ENCODE measurements at regions not wholly inside any gene's neighbourhood (a gene's known extent, or its start where the extent isn't known, plus 50 kb on each side); places are given as distances from the start of the nearest gene placed in this dataset.

DNA sequence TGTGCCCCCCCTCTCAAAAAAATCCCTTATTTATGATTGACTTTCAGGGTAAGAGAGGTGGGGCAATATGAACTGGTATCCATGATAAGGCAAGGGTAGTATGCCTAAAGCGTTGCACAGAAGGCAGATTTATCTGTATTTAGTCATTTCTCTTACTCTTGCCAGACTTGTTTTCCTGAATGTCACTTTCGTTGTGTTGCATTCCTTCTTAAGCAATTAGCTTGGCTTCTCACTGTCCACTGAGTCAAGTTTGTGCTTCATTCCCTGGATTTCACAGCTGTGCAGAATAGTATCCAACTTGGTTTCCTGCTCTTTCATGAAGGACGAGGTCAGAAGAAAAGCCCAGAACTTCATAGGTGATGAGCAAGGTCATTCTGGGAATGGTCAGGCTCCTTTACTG lies 301.5 kb upstream of the ACTBL2 start:
- Mint-ChIP-seq H3K4me1 (ENCODE audit: low read depth, unreplicated experiment) (no peaks in the 10 kb centered on the region), H3K9me3 (ENCODE audit: unreplicated experiment) (no peaks in the 10 kb centered on the region), H3K4me3 (ENCODE audit: unreplicated experiment) (no peak overlapping the region), H3K27me3 (ENCODE audit: unreplicated experiment) (no peaks in the 10 kb centered on the region), H3K36me3 (ENCODE audit: unreplicated experiment) (no peaks in the 10 kb centered on the region), H3K27ac (ENCODE audit: unreplicated experiment) (no peak overlapping the region)
- TF ChIP-seq, protein P1, sequence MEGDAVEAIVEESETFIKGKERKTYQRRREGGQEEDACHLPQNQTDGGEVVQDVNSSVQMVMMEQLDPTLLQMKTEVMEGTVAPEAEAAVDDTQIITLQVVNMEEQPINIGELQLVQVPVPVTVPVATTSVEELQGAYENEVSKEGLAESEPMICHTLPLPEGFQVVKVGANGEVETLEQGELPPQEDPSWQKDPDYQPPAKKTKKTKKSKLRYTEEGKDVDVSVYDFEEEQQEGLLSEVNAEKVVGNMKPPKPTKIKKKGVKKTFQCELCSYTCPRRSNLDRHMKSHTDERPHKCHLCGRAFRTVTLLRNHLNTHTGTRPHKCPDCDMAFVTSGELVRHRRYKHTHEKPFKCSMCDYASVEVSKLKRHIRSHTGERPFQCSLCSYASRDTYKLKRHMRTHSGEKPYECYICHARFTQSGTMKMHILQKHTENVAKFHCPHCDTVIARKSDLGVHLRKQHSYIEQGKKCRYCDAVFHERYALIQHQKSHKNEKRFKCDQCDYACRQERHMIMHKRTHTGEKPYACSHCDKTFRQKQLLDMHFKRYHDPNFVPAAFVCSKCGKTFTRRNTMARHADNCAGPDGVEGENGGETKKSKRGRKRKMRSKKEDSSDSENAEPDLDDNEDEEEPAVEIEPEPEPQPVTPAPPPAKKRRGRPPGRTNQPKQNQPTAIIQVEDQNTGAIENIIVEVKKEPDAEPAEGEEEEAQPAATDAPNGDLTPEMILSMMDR (IDR thresholded peaks at IDR 0.05; ENCODE audit: partially characterized antibody, unreplicated experiment) = no peak
- DNase-seq = no peak

DNA sequence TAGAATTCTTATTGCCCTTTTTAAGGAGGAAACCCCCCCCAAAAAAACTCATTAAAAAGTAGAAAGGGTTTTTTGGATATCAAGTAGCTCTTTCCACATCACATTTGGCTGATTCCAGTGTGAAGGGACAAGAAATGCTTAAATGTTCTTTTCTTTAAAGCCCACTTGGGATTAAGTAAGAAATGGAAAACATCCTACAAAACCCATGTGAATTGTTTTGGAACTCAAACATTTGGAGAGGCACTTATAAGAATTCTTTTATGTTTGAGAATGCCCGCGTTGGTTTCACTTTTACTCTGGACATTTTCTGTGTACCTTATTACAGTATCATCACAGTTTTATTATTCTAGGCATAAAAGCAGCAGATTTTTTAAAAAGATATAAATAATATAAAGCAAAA lies 301.1 kb upstream of the ACTBL2 start:
- Mint-ChIP-seq H3K27me3 (ENCODE audit: unreplicated experiment) (no peaks in the 10 kb centered on the region), H3K4me3 (ENCODE audit: unreplicated experiment) (no peak overlapping the region)

DNA sequence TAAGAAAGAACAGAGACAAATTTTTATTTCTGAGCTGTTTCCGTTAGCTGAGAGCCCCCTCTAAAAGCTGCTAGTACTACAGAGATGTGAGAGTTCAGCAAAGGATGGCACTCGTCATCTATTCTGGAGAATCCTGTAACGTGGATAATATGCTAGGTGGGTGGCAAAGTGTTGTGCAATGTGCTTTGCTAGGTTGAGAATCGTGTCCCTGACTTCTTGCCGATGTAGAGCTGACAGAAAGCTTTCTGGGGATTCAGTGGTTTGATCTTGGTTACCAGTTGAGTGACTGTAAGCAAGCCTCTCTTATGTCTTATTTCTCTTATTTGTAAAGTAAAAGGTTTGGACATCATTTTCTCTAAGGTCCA lies 298.3 kb upstream of the ACTBL2 start:
- H3K27ac Mint-ChIP-seq (ENCODE audit: unreplicated experiment) = no peak overlapping the region
- no peaks in the 10 kb centered on the region for H3K9me3 Mint-ChIP-seq (ENCODE audit: unreplicated experiment)
- no peak for DNase-seq
- TF ChIP-seq, protein P1 (IDR thresholded peaks at IDR 0.05; ENCODE audit: partially characterized antibody, unreplicated experiment) = no peak
- H3K4me3 Mint-ChIP-seq (ENCODE audit: unreplicated experiment) = no peak overlapping the region
- no peaks in the 10 kb centered on the region for H3K36me3 Mint-ChIP-seq (ENCODE audit: unreplicated experiment)
- no peaks in the 10 kb centered on the region for H3K27me3 Mint-ChIP-seq (ENCODE audit: unreplicated experiment)
- no peaks in the 10 kb centered on the region for H3K4me1 Mint-ChIP-seq (ENCODE audit: low read depth, unreplicated experiment)

More for the DNA sequence above, 301.1 kb upstream of the ACTBL2 start:
- Mint-ChIP-seq H3K9me3 (ENCODE audit: unreplicated experiment) (no peaks in the 10 kb centered on the region), H3K27ac (ENCODE audit: unreplicated experiment) (no peak overlapping the region), H3K4me1 (ENCODE audit: low read depth, unreplicated experiment) (no peaks in the 10 kb centered on the region), H3K36me3 (ENCODE audit: unreplicated experiment) (no peaks in the 10 kb centered on the region)
- TF ChIP-seq, protein P1 (IDR thresholded peaks at IDR 0.05; ENCODE audit: partially characterized antibody, unreplicated experiment) = no peak
- DNase-seq = no peak

DNA sequence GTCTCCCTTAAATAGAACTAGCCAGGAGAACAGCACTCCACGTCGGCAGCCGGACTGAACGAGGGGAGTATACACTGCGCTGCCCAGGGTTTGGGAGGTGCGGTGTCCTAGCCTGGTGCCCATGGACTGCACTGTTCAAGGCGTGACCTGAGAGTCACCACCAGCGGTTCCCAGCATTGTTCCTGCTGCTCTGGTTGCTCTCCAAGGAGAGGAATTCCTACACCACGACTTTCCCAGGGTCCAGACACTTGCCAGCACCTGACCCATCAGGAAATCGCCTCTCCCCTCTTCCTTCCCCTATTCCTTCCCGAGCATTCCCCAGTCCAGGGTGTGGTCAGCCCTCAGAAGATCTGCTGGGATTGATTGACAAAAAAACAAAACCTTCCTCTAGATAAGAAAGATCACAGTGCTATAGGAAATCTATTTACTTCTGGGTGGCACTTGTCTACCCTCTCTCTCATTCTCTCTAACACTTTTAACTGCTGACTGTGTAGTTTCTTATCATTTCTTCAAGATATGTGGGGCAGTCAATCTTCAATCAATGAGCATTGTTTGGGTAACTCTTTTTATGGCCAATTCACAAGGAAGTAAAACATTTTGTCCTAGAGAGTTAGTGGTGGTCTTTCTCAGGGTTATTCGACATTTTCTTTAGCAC lies 297.8 kb upstream of the ACTBL2 start:
- no peaks in the 10 kb centered on the region for H3K27me3 Mint-ChIP-seq (ENCODE audit: unreplicated experiment)
- no peaks in the 10 kb centered on the region for H3K4me1 Mint-ChIP-seq (ENCODE audit: low read depth, unreplicated experiment)

More for the DNA sequence above, 297.8 kb upstream of the ACTBL2 start:
- H3K9me3 Mint-ChIP-seq (ENCODE audit: unreplicated experiment) = no peaks in the 10 kb centered on the region
- H3K4me3 Mint-ChIP-seq (ENCODE audit: unreplicated experiment) = no peak overlapping the region
- H3K27ac Mint-ChIP-seq (ENCODE audit: unreplicated experiment) = no peak overlapping the region
- no peaks in the 10 kb centered on the region for H3K36me3 Mint-ChIP-seq (ENCODE audit: unreplicated experiment)
- TF ChIP-seq, protein P1 (IDR thresholded peaks at IDR 0.05; ENCODE audit: partially characterized antibody, unreplicated experiment) = no peak
- no peak for DNase-seq
